ENCODE measurements at regions not wholly inside any gene's neighbourhood (a gene's known extent, or its start where the extent isn't known, plus 50 kb on each side); places are given as distances from the start of the nearest gene placed in this dataset.

DNA sequence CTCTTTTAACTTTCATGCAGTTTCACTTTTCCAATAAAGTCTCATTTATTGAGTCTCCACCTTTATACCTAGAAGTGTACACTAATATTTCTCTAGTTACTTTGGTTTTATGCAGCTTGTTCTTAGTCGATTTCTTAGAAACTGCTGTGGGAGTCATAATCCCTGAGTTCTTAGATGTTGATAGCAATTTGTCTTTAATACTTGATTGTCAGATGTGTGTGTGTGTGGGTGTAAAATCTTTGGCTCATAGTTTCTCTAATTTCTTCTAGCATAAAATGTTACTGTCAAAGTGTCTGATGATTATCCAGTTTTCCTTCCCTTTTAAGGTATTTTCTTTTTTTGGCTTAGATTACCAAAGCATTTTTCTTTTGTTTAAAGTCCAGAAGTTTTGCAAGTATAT is 473.8 kb upstream of the PTCHD4 start:
- Histone ChIP-seq H3K4me3 (ENCODE audit: low read depth, low read length, poor library complexity, severe bottlenecking) (no peak overlapping the region), H3K9me3 (ENCODE audit: low read length) (no peaks in the 10 kb centered on the region), H3K9me2 (ENCODE audit: low read depth, low read length) (no peaks in the 10 kb centered on the region), H2AFZ (ENCODE audit: low read length) (no peak overlapping the region), H3K79me2 (ENCODE audit: insufficient read depth, low read length) (no peaks in the 10 kb centered on the region), H3F3A (ENCODE audit: insufficient read depth, low read length) (no peaks in the 10 kb centered on the region), H3K27ac (ENCODE audit: low read depth, low read length, poor library complexity, severe bottlenecking) (no peak overlapping the region), H3K9ac (ENCODE audit: low read length) (no peak overlapping the region), H3K4me1 (ENCODE audit: insufficient read depth, low read length, severe bottlenecking) (no peaks in the 10 kb centered on the region), H4K20me1 (ENCODE audit: insufficient read depth, low read length) (no peaks in the 10 kb centered on the region), H3K27me3 (ENCODE audit: insufficient read depth, low read length) (no peaks in the 10 kb centered on the region), H3K4me2 (ENCODE audit: low read length) (no peak overlapping the region), H3K36me3 (ENCODE audit: insufficient read depth, low read length) (no peaks in the 10 kb centered on the region)
- TF ChIP-seq EZH2 (IDR thresholded peaks at IDR 0.05; ENCODE audit: borderline replicate concordance, low read length) = no peak
- TF ChIP-seq, protein P1, sequence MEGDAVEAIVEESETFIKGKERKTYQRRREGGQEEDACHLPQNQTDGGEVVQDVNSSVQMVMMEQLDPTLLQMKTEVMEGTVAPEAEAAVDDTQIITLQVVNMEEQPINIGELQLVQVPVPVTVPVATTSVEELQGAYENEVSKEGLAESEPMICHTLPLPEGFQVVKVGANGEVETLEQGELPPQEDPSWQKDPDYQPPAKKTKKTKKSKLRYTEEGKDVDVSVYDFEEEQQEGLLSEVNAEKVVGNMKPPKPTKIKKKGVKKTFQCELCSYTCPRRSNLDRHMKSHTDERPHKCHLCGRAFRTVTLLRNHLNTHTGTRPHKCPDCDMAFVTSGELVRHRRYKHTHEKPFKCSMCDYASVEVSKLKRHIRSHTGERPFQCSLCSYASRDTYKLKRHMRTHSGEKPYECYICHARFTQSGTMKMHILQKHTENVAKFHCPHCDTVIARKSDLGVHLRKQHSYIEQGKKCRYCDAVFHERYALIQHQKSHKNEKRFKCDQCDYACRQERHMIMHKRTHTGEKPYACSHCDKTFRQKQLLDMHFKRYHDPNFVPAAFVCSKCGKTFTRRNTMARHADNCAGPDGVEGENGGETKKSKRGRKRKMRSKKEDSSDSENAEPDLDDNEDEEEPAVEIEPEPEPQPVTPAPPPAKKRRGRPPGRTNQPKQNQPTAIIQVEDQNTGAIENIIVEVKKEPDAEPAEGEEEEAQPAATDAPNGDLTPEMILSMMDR (IDR thresholded peaks at IDR 0.05; ENCODE audit: low read length) = no peak

DNA sequence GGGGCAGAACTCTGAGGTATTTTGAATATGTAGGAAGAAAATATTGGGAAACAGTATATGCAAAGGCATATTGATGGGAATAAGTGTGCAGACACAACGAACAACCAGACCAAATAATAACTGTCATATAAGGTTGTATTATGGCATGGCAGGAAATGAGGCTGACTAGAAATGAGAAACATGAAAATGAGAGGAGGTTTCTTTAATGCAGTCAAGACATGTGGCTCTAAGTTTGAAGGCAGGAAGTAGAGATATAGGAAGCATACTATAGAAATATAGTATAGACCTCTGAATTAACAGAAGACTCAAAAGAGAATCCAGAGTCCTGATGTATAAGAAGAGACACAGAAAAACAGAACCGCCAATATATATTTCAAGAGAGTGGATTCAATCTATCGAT is 459.7 kb upstream of the PTCHD4 start:
- Histone ChIP-seq H3K9me2 (ENCODE audit: low read depth, low read length) (no peaks in the 10 kb centered on the region), H3K9ac (ENCODE audit: low read length) (no peak overlapping the region), H3K9me3 (ENCODE audit: low read length) (no peaks in the 10 kb centered on the region)

DNA sequence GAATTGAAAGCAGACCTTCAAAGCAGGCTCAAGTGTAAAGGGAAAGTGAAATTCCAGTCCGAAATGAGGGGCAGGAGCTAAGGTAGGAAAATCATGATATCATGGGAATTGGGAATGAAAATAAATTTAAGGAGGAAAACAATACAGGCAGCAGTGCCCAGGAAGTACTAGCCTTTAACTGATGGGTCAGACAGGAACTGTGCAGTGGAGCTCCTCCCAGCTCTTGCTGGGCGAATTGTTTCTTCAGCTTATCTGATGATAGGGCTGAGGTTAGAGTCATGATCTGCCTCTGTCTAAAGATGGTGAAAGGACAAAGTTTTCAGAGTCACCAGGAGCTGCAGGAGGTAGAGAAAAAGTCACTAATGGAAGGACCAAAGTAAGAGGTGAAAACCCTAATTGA is 457.9 kb upstream of the PTCHD4 start:
- Histone ChIP-seq H3K9ac (ENCODE audit: low read length) (no peak overlapping the region), H3K4me2 (ENCODE audit: low read length) (no peak overlapping the region), H2AFZ (ENCODE audit: low read length) (no peak overlapping the region), H3K4me3 (ENCODE audit: low read depth, low read length, poor library complexity, severe bottlenecking) (no peak overlapping the region), H3K27me3 (ENCODE audit: insufficient read depth, low read length) (no peaks in the 10 kb centered on the region), H3K4me1 (ENCODE audit: insufficient read depth, low read length, severe bottlenecking) (no peaks in the 10 kb centered on the region), H3K27ac (ENCODE audit: low read depth, low read length, poor library complexity, severe bottlenecking) (no peak overlapping the region), H3K9me2 (ENCODE audit: low read depth, low read length) (no peaks in the 10 kb centered on the region), H3K36me3 (ENCODE audit: insufficient read depth, low read length) (no peaks in the 10 kb centered on the region), H3K79me2 (ENCODE audit: insufficient read depth, low read length) (no peaks in the 10 kb centered on the region), H3F3A (ENCODE audit: insufficient read depth, low read length) (no peaks in the 10 kb centered on the region), H3K9me3 (ENCODE audit: low read length) (no peaks in the 10 kb centered on the region), H4K20me1 (ENCODE audit: insufficient read depth, low read length) (no peaks in the 10 kb centered on the region)
- TF ChIP-seq EZH2 (IDR thresholded peaks at IDR 0.05; ENCODE audit: borderline replicate concordance, low read length) = no peak
- TF ChIP-seq, protein P1 (IDR thresholded peaks at IDR 0.05; ENCODE audit: low read length) = no peak

More for the DNA sequence above, 459.7 kb upstream of the PTCHD4 start:
- no peaks in the 10 kb centered on the region for H3K79me2 ChIP-seq (ENCODE audit: insufficient read depth, low read length)
- no peaks in the 10 kb centered on the region for H3F3A ChIP-seq (ENCODE audit: insufficient read depth, low read length)
- H3K4me2 ChIP-seq (ENCODE audit: low read length) = no peak overlapping the region
- no peaks in the 10 kb centered on the region for H3K4me1 ChIP-seq (ENCODE audit: insufficient read depth, low read length, severe bottlenecking)
- no peak overlapping the region for H3K4me3 ChIP-seq (ENCODE audit: low read depth, low read length, poor library complexity, severe bottlenecking)
- H3K36me3 ChIP-seq (ENCODE audit: insufficient read depth, low read length) = no peaks in the 10 kb centered on the region
- H2AFZ ChIP-seq (ENCODE audit: low read length) = no peak overlapping the region
- TF ChIP-seq EZH2 (IDR thresholded peaks at IDR 0.05; ENCODE audit: borderline replicate concordance, low read length) = no peak
- TF ChIP-seq, protein P1 (IDR thresholded peaks at IDR 0.05; ENCODE audit: low read length) = no peak
- no peaks in the 10 kb centered on the region for H3K27me3 ChIP-seq (ENCODE audit: insufficient read depth, low read length)
- no peak overlapping the region for H3K27ac ChIP-seq (ENCODE audit: low read depth, low read length, poor library complexity, severe bottlenecking)
- no peaks in the 10 kb centered on the region for H4K20me1 ChIP-seq (ENCODE audit: insufficient read depth, low read length)

All from OCI-LY1 (cell line).